ENCODE measurements at regions not wholly inside any gene's neighbourhood (a gene's known extent, or its start where the extent isn't known, plus 50 kb on each side); places are given as distances from the start of the nearest gene placed in this dataset.

GRCh38 chr2:136557203-136557602 is 208.1 kb upstream of the THSD7B start:
- DNase-seq, result no peak

GRCh38 chr2:136550181-136550580 is 215.2 kb upstream of the THSD7B start:
- no peak for DNase-seq

- DNase-seq, result no peak
Measured at GRCh38 chr2:136539355-136539754, 226.0 kb upstream of the THSD7B start.

- no peak for DNase-seq
Measured at GRCh38 chr2:136538489-136538888, 226.9 kb upstream of the THSD7B start.

- no peak for DNase-seq
Measured at GRCh38 chr2:136534811-136535210, 230.5 kb upstream of the THSD7B start.

GRCh38 chr2:136532171-136532570 is 233.2 kb upstream of the THSD7B start:
- DNase-seq, result no peak

GRCh38 chr2:136531731-136532130 is 233.6 kb upstream of the THSD7B start:
- no peak for DNase-seq

- no peak for DNase-seq
Measured at GRCh38 chr2:136530146-136530545, 235.2 kb upstream of the THSD7B start.

GRCh38 chr2:136527560-136527959 is 237.8 kb upstream of the THSD7B start:
- no peak for DNase-seq

GRCh38 chr2:136522724-136523123 is 242.6 kb upstream of the THSD7B start:
- no peak for DNase-seq

GRCh38 chr2:136517716-136518115 is 247.6 kb upstream of the THSD7B start:
- DNase-seq, result no peak

GRCh38 chr2:136510244-136510643 is 255.1 kb upstream of the THSD7B start:
- no peak for DNase-seq

- no peak for DNase-seq
Measured at GRCh38 chr2:136505462-136505861, 259.9 kb upstream of the THSD7B start.

- DNase-seq, result no peak
Measured at GRCh38 chr2:136502660-136503059, 262.7 kb upstream of the THSD7B start.

GRCh38 chr2:136497709-136498108 is 267.6 kb upstream of the THSD7B start:
- DNase-seq, result no peak

GRCh38 chr2:136496966-136497365 is 268.4 kb upstream of the THSD7B start:
- no peak for DNase-seq

- DNase-seq, result no peak
Measured at GRCh38 chr2:136495636-136496035, 269.7 kb upstream of the THSD7B start.

GRCh38 chr2:136492901-136493300 is 272.4 kb upstream of the THSD7B start:
- DNase-seq, result no peak

GRCh38 chr2:136490100-136490499 is 275.2 kb upstream of the THSD7B start:
- DNase-seq, result no peak

GRCh38 chr2:136487421-136487820 is 277.9 kb upstream of the THSD7B start:
- DNase-seq, result no peak

GRCh38 chr2:136486115-136486514 is 279.2 kb upstream of the THSD7B start:
- DNase-seq, result no peak

- no peak for DNase-seq
Measured at GRCh38 chr2:136482966-136483365, 282.4 kb upstream of the THSD7B start.

GRCh38 chr2:136482006-136482405 is 283.3 kb upstream of the THSD7B start:
- no peak for DNase-seq

GRCh38 chr2:136479696-136480095 is 285.6 kb upstream of the THSD7B start:
- no peak for DNase-seq

GRCh38 chr2:136468799-136469369 is 296.5 kb upstream of the THSD7B start:
- DNase-seq, result no peak

- no peak for DNase-seq
Measured at GRCh38 chr2:136452528-136452927, 312.8 kb upstream of the THSD7B start.

Data from activated CD4-positive, alpha-beta T cell treated with anti-CD3 and anti-CD28 coated beads, Interleukin-2, amount 50 U/mL, for 48 hours (primary cell).